GM23248 (cell line): ENCODE measurements at regions not wholly inside any gene's neighbourhood (a gene's known extent, or its start where the extent isn't known, plus 50 kb on each side); places are given as distances from the start of the nearest gene placed in this dataset.
A peak's percentile ranks its signal among the peaks of the same experiment; 100 is the strongest.
"Not testable (repeated sequence)": the region's sequence is repeated elsewhere in the genome, so short reads cannot be mapped to it uniquely, and the experiment has no call there.

Experiments used
- DNase-seq: peaks from one replicate; pipeline ENCODE4 v3.0.0-alpha.2; 2015
- H2AFZ ChIP-seq: fragments of 200-600 bp; sonication (generic); 2 replicates; pipeline ENCODE4 v1.6.1; 2016; ENCODE audit warnings: antibody characterized with exemption
- H3F3A ChIP-seq: fragments of 200-600 bp; sonication (generic); 2 replicates; pipeline ENCODE4 v1.6.1; 2016; ENCODE audit warnings: mild to moderate bottlenecking, antibody characterized with exemption, mixed run types; ENCODE audit not compliant: insufficient read depth
- H3K27ac ChIP-seq: fragments of 200-600 bp; sonication (generic); 2 replicates; pipeline ENCODE4 v1.5.1; 2016; ENCODE audit warnings: mild to moderate bottlenecking
- H3K27me3 ChIP-seq: fragments of 200-600 bp; sonication (generic); replicated peaks from 2 replicates; pipeline ENCODE4 v1.6.1; 2016; ENCODE audit warnings: mild to moderate bottlenecking; ENCODE audit not compliant: insufficient read depth
- H3K36me3 ChIP-seq: fragments of 200-600 bp; sonication (generic); 2 replicates; pipeline ENCODE4 v1.6.1; 2016; ENCODE audit warnings: low read depth, mild to moderate bottlenecking
- H3K4me1 ChIP-seq: fragments of 200-600 bp; sonication (generic); 2 replicates; pipeline ENCODE4 v1.6.1; 2016; ENCODE audit warnings: mild to moderate bottlenecking; ENCODE audit not compliant: insufficient read depth
- H3K4me2 ChIP-seq: fragments of 200-600 bp; sonication (generic); one replicate; pipeline ENCODE4 v1.6.1; 2016; ENCODE audit warnings: mild to moderate bottlenecking; ENCODE audit not compliant: unreplicated experiment
- H3K4me3 ChIP-seq: fragments of 200-600 bp; sonication (generic); 2 replicates; pipeline ENCODE4 v1.5.1; 2016; ENCODE audit warnings: mild to moderate bottlenecking
- H3K79me2 ChIP-seq: fragments of 200-600 bp; sonication (generic); 2 replicates; pipeline ENCODE4 v1.6.1; 2016; ENCODE audit warnings: mild to moderate bottlenecking; ENCODE audit not compliant: insufficient read depth
- H3K9ac ChIP-seq: fragments of 200-600 bp; sonication (generic); 2 replicates; pipeline ENCODE4 v1.6.1; 2016; ENCODE audit warnings: mild to moderate bottlenecking
- H3K9me2 ChIP-seq: fragments of 200-600 bp; sonication (generic); 2 replicates; pipeline ENCODE4 v1.6.1; 2016; ENCODE audit warnings: mixed run types, mild to moderate bottlenecking, moderate library complexity; ENCODE audit not compliant: insufficient read depth
- H3K9me3 ChIP-seq: fragments of 200-600 bp; sonication (generic); one replicate; pipeline ENCODE4 v1.6.1; 2017; ENCODE audit warnings: low read depth
- H4K20me1 ChIP-seq: fragments of 200-600 bp; sonication (generic); 2 replicates; pipeline ENCODE4 v1.6.0; 2016; ENCODE audit not compliant: insufficient read depth
- EZH2 ChIP-seq: fragments of 200-600 bp; sonication (generic); IDR thresholded peaks from 2 replicates; pipeline ENCODE4 v1.6.1; 2018; ENCODE audit warnings: antibody characterized with exemption, mild to moderate bottlenecking; ENCODE audit not compliant: insufficient read depth, poor library complexity, severe bottlenecking
- EZH2phosphoT487 ChIP-seq: fragments of 200-600 bp; sonication (generic); IDR thresholded peaks from 2 replicates; pipeline ENCODE4 v1.6.1; 2018; ENCODE audit warnings: antibody characterized with exemption, moderate library complexity, mild to moderate bottlenecking, low read depth; ENCODE audit not compliant: insufficient read depth
- WGBS, 2 experiments: methylation state at CpG; one replicate each; pipeline ENCODE4 v1.1.6; 2015 to 2017; ENCODE audit warnings: low lambda C conversion rate in 2 of 2, low coverage in 1 of 2; ENCODE audit errors: missing lambda C conversion rate in 2 of 2; 5-methylcytosine and 5-hydroxymethylcytosine counted together
- in situ Hi-C: fragments of 300-500 bp; cut with MboI; formaldehyde crosslinking; loops from 2 replicates; pipeline ENCODE4 v1.15.0; 2020

DNA sequence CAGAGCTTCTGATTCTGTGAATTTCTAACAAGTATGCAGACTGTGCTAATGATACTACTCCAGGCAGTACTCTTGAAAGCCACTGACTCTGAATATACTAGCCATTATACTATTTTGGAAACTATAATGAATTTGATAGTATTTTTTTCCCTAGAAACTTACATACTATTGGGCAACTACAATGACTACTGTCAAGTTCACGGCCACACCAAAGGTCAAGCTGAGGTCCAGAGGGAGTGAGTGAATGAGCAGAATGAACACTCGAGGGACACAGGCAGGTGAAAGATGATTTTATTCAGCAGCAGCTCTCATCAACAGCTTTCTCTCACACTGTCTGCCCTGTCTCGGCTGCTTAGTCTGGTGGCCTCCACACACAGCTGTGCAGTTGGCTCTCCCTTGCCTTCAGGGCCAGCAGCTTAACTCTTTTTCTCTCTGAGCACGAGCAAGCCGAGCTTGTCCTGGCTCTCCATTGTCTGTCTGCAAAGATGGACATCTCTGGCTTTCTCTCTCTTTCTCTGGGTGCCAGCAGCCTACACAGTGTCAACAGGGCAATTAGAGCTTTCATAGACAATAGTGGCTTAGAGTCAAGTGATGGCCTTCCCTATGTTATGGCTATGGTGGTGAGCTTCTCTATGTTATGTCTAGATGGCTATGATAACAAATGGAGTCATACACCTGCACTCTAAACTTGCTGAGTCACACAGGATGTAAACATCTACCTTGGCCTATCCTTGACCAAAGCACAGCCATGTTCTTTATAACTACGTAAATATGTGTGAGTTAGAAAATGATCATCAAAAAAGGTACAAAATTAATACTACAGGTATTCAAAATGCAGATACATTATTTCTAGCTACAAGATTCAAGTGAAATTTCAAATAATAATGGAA, 362.4 kb downstream of the CGGBP1 start:
- H3K4me2 ChIP-seq: no peak overlapping the region
- H3K4me3 ChIP-seq: no peak overlapping the region
- no peak overlapping the region for H3K9ac ChIP-seq
- no peaks in the 10 kb centered on the region for H3K27me3 ChIP-seq
- no peaks in the 10 kb centered on the region for H3F3A ChIP-seq
- no peaks in the 10 kb centered on the region for H3K9me3 ChIP-seq
- TF ChIP-seq EZH2 (no peak), EZH2phosphoT487 (no peak)
- H3K9me2 ChIP-seq: no peaks in the 10 kb centered on the region
- no peak overlapping the region for H3K27ac ChIP-seq
- H2AFZ ChIP-seq: no peak overlapping the region
- H3K36me3 ChIP-seq: no peaks in the 10 kb centered on the region
- no peaks in the 10 kb centered on the region for H3K79me2 ChIP-seq
- no peak for DNase-seq
- in situ Hi-C loops: no loop called here
- H4K20me1 ChIP-seq: no peaks in the 10 kb centered on the region
- H3K4me1 ChIP-seq: no peaks in the 10 kb centered on the region
- WGBS, 2 experiments: 11 to 19% methylated on average over 6 of the region's 6 CpGs

DNA sequence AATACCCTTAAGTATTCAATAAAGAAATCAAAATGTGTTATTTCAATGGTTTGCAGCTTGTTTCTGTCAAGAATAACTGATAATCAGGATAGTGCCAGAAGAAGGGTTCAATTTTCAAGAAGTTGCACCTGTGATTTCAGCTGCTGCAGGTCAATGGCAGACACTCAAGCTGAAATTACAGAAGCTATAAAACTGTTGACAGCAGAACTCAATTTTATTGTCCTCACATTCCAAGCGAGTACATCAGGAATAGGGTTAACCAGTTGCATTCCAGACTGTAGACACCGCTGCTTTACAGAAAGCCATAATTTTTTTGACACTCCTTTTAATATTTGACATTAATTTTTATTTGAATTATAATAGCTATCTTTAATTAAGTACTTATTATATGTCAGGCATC, 364.1 kb downstream of the CGGBP1 start:
- DNase-seq: no peak
- TF ChIP-seq EZH2phosphoT487 (no peak), EZH2 (no peak)
- Histone ChIP-seq H3K36me3 (no peaks in the 10 kb centered on the region), H3K79me2 (no peaks in the 10 kb centered on the region), H3K27me3 (no peaks in the 10 kb centered on the region), H3K4me3 (no peak overlapping the region), H3K4me2 (no peak overlapping the region), H3K4me1 (no peaks in the 10 kb centered on the region), H3F3A (no peaks in the 10 kb centered on the region), H3K9me2 (no peaks in the 10 kb centered on the region), H3K9ac (no peak overlapping the region), H3K27ac (no peak overlapping the region), H3K9me3 (no peaks in the 10 kb centered on the region), H2AFZ (no peak overlapping the region), H4K20me1 (no peaks in the 10 kb centered on the region)
- in situ Hi-C loops: no loop called here
- WGBS, 2 experiments: 5 to 8% methylated on average over 2 of the region's 2 CpGs

DNA sequence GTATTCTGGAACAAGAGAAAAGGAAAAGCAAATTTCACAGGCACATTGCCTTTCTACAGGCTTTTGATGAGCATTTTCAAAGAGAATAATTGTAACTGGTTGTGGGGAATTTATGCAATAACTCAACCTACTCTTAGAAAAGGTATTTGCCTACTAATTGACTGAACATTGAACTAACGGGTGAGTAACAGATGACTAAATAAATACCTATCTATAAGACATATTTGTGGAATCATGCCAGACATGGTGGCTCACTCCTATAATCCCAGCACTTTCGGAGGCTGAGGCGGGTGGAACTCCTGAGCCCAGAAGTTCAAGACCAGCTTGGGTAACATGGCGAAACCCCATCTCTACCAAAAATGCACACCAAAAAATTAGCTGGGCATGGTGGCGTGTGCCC, 367.7 kb downstream of the CGGBP1 start:
- TF ChIP-seq EZH2: no peak
- no peak for TF ChIP-seq EZH2phosphoT487
- WGBS, 2 experiments: 43 to 50% methylated on average over 5 of the region's 5 CpGs
- Histone ChIP-seq H3K27ac (no peak overlapping the region), H3K4me1 (no peaks in the 10 kb centered on the region), H3K36me3 (no peaks in the 10 kb centered on the region), H3K4me3 (no peak overlapping the region), H3K4me2 (no peak overlapping the region), H3K9me2 (peaks cover 6% of the 10 kb centered on the region; the same call in 1 of the 2 replicates), H3K79me2 (no peaks in the 10 kb centered on the region), H3F3A (no peaks in the 10 kb centered on the region), H3K9ac (no peak overlapping the region), H4K20me1 (no peaks in the 10 kb centered on the region), H2AFZ (no peak overlapping the region), H3K9me3 (no peaks in the 10 kb centered on the region), H3K27me3 (no peaks in the 10 kb centered on the region)
- in situ Hi-C loops: no loop called here
- DNase-seq: peak; percentile 25

DNA sequence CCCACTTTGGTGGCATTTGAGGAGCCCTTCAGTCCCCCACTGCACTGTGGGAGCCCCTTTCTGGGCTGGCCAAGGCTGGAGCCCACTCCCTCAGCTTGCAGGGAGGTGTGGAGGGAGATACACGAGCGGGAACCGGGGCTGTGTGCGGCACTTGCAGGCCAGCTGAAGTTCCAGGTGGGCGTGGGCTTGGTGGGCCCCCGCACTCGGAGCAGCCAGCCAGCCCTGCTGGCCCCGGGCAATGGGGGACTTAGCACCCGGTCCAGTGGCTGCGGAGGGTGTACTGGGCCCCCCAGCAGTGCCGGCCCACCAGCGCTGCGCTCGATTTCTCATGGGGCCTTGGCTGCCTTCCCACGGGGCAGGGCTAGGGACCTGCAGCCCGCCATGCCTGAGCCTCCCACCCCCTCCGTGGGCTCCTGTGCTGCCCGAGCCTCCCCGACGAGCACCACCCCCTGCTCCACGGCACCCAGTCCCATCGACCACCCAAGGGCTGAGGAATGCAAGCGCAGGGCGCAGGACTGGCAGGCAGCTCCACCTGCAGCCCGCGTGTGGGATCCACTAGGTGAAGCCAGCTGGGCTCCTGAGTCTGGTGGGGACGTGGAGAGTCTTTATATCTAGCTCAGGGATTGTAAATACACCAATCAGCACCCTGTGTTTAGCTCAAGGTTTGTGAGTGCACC, 379.7 kb downstream of the CGGBP1 start:
- in situ Hi-C loops, H3K27me3 ChIP-seq, H3K4me1 ChIP-seq, H4K20me1 ChIP-seq, H3K9me3 ChIP-seq, H2AFZ ChIP-seq, H3F3A ChIP-seq, H3K4me3 ChIP-seq, H3K36me3 ChIP-seq, DNase-seq, H3K9me2 ChIP-seq, H3K4me2 ChIP-seq, H3K27ac ChIP-seq, H3K79me2 ChIP-seq, H3K9ac ChIP-seq: not testable (repeated sequence)
- WGBS, 2 experiments: 64 to 78% methylated on average over 9 to 25 of the region's 27 CpGs
